ENCODE measurements at regions not wholly inside any gene's neighbourhood (a gene's known extent, or its start where the extent isn't known, plus 50 kb on each side); places are given as distances from the start of the nearest gene placed in this dataset.
A peak's percentile ranks its signal among the peaks of the same experiment; 100 is the strongest.

DNA sequence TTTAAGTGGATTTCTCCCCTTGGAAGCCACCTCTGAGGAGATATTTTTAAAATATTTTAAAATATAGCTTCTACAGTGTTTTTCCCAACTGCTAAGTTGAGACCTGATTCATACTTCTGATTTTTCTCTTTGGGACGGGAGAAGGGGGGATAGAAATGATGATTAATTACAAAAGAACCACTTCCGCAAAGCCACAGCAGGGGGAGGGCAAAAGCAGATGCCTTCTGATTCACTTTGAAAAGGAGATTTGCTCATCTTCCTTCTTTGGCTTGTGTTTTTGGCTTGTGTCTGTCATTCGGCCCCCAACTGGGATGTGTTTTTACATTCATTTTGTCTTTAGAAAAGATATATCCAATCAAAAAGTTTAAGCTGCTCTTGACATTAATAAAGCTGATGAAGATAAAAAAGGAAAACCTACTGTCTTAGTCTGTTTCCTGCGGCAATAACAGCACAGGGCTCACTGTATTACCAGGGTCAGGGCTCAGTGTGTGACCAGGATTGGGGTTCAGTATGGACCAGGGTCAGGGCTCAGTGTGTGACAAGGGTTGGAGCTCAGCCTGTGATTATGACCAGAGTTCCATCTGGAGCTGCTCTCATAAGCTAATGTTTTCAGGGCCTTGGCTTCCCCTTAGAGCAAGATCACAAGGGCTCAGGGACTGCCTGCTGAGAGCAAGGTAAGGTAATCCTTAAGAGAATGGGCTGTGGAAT is 223.2 kb downstream of the MTHFS start:
- Histone ChIP-seq H3K9me3 (ENCODE audit: severe bottlenecking) (no peaks in the 10 kb centered on the region), H3K4me3 (ENCODE audit: low read depth, low read length) (peak overlapping the region; percentile 9; the same call in 1 of the 2 replicates), H3K36me3 (no peaks in the 10 kb centered on the region), H3K27me3 (ENCODE audit: insufficient read depth, low read depth, severe bottlenecking) (no peaks in the 10 kb centered on the region), H3K27ac (peak overlapping the region; percentile 58)
- TF ChIP-seq, protein P1, sequence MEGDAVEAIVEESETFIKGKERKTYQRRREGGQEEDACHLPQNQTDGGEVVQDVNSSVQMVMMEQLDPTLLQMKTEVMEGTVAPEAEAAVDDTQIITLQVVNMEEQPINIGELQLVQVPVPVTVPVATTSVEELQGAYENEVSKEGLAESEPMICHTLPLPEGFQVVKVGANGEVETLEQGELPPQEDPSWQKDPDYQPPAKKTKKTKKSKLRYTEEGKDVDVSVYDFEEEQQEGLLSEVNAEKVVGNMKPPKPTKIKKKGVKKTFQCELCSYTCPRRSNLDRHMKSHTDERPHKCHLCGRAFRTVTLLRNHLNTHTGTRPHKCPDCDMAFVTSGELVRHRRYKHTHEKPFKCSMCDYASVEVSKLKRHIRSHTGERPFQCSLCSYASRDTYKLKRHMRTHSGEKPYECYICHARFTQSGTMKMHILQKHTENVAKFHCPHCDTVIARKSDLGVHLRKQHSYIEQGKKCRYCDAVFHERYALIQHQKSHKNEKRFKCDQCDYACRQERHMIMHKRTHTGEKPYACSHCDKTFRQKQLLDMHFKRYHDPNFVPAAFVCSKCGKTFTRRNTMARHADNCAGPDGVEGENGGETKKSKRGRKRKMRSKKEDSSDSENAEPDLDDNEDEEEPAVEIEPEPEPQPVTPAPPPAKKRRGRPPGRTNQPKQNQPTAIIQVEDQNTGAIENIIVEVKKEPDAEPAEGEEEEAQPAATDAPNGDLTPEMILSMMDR (IDR thresholded peaks at IDR 0.05; ENCODE audit: low read depth, low read length): no peak
- DNase-seq: peak; percentile 84

DNA sequence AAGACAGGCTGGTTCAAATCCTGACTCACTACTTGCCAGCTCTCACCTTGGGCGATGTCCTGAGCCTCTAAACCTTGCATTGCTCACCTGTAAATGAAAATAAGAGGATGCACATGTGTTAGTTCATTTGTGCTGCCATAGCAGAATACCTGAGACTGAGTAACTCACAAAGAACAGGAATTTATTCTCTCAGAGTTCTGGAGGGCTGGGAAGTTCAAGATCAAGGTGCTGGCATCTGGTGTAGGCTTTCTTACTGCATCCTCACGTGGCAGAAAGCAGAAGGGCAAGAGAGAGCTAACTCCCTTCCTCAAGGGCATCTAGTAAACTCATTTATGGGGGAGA is 222.7 kb downstream of the MTHFS start:
- TF ChIP-seq, protein P1 (IDR thresholded peaks at IDR 0.05; ENCODE audit: low read depth, low read length): no peak
- no peaks in the 10 kb centered on the region for H3K9me3 ChIP-seq (ENCODE audit: severe bottlenecking)

DNA sequence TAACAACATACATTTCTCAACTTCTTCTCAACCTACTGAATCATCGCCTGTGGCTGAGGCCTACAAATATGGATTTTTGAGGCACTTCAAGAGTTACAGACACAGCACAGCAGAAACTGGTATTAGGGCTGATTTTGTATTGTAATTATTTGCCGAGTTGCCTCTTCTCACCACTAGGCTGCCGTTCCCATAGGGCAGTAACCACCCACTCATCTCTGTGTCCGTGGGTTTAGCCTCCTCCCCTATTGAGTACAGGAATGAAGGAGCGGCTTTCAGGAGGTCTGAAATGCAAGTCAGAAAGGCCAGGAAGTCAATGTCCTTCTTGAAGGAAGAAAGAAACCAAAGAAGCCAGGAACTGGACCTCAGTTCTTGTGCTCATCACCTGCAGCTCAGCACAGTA is 220.8 kb downstream of the MTHFS start:
- H3K27me3 ChIP-seq (ENCODE audit: insufficient read depth, low read depth, severe bottlenecking): no peaks in the 10 kb centered on the region
- DNase-seq: no peak
- H3K36me3 ChIP-seq: no peaks in the 10 kb centered on the region
- no peak overlapping the region for H3K27ac ChIP-seq
- TF ChIP-seq, protein P1 (IDR thresholded peaks at IDR 0.05; ENCODE audit: low read depth, low read length): no peak
- no peaks in the 10 kb centered on the region for H3K9me3 ChIP-seq (ENCODE audit: severe bottlenecking)
- H3K4me3 ChIP-seq (ENCODE audit: low read depth, low read length): no peak overlapping the region

More for the DNA sequence above, 222.7 kb downstream of the MTHFS start:
- H3K27ac ChIP-seq: peak overlapping the region; percentile 36
- H3K4me3 ChIP-seq (ENCODE audit: low read depth, low read length): no peak overlapping the region
- H3K36me3 ChIP-seq: no peaks in the 10 kb centered on the region
- DNase-seq: peak; percentile 11
- H3K27me3 ChIP-seq (ENCODE audit: insufficient read depth, low read depth, severe bottlenecking): no peaks in the 10 kb centered on the region

DNA sequence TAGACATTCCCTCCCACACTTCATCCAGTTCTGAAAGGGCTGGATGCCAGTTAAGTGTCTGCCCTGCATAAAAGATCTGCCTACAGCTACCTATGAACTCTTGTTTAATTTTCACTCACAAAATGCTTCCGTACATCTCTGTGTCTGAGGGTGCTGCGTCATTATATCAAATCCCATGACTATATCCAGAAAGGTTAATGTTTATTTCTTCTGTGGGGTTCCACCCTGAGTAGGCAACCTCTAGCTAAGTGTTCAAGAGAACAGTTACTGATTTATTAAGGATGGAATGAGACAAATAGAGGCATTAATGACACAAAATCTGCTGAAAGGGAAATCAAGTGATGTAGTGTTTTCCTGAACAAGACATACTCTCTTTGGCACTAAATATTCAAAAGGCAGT is 220.2 kb downstream of the MTHFS start:
- DNase-seq: no peak
- Histone ChIP-seq H3K36me3 (no peaks in the 10 kb centered on the region), H3K27me3 (ENCODE audit: insufficient read depth, low read depth, severe bottlenecking) (no peaks in the 10 kb centered on the region), H3K27ac (no peak overlapping the region), H3K9me3 (ENCODE audit: severe bottlenecking) (no peaks in the 10 kb centered on the region), H3K4me3 (ENCODE audit: low read depth, low read length) (no peak overlapping the region)
- TF ChIP-seq, protein P1 (IDR thresholded peaks at IDR 0.05; ENCODE audit: low read depth, low read length): no peak

DNA sequence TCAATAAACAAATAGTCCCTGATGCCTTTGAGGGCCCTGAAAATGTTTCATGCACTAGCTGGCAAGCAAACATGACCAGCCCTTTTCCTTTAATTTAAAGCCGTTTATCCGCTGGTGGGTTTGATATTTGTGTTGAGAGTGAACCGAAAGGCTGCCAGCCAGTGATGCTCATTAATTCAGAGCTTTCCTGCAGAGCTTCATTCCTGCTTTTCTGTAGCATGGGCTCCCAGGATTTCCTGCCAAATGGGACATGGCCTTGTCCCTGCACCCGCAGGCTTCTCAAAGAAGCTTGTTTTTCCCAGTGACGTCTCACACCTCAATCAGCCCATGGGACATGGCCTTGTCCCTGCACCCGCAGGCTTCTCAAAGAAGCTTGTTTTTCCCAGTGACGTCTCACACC is 219.6 kb downstream of the MTHFS start:
- no peaks in the 10 kb centered on the region for H3K9me3 ChIP-seq (ENCODE audit: severe bottlenecking)
- H3K4me3 ChIP-seq (ENCODE audit: low read depth, low read length): no peak overlapping the region
- TF ChIP-seq, protein P1 (IDR thresholded peaks at IDR 0.05; ENCODE audit: low read depth, low read length): no peak
- H3K27me3 ChIP-seq (ENCODE audit: insufficient read depth, low read depth, severe bottlenecking): no peaks in the 10 kb centered on the region
- H3K36me3 ChIP-seq: no peaks in the 10 kb centered on the region
- DNase-seq: no peak
- H3K27ac ChIP-seq: no peak overlapping the region

All from WERI-Rb-1 (cell line).